Erythroblast (primary cell): ENCODE measurements at regions not wholly inside any gene's neighbourhood (a gene's known extent, or its start where the extent isn't known, plus 50 kb on each side); places are given as distances from the start of the nearest gene placed in this dataset.
"Not testable (repeated sequence)": the region's sequence is repeated elsewhere in the genome, so short reads cannot be mapped to it uniquely, and the experiment has no call there.

Experiments
- DNase-seq, 2 experiments: peaks; one replicate each; lab custom pipeline; 2025; lab: John Stamatoyannopoulos, UW
- GATA1 ChIP-seq: IDR thresholded peaks from 2 replicates; pipeline ENCODE4 v1.6.1; 2011; ENCODE audit warnings: low read depth, mild to moderate bottlenecking, control low read depth, low read length, moderate library complexity
- POLR2A ChIP-seq: IDR thresholded peaks from 2 replicates; pipeline ENCODE4 v1.6.1; 2011; ENCODE audit warnings: mild to moderate bottlenecking, low read length

DNA sequence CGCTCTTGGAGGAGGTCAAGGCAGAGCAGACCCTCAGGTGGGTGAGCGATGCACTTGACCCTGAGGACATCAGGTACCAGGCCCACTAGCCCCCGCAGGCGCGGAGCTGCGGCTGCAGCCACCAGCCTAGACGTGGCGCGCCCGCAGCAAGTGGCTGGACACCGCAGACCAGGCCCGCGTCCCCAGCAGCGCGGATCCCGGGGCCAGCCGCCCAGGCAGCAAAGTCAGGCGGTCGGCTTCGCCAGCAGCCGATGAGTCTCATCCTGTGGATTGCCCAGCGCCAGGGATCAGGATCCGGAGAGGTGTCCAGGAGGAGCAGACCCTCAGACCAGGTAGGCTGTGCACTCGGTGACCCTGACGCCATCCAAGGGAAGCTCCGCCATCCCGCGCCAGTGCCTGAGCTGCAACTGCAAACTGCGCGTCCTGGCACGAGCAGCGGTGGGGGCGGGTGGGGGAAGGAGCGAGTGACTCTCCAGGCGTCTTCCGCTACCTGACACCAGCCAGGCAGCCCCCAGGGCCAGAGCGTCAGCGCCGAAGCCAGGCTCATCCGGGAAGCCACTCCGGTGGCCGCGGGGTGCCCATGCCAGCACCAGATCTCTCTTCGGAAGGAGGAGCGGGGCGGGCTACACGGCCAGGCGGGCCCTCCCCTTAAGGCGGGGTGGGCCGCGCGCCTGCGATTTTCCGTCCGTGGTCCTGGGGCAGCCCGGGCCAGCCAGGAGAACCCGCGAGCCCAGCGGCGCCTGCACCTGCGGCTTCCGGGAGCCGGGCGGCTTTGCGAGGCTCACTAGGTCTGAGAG is 92.6 kb upstream of the THOC3 start:
- not testable (repeated sequence) for DNase-seq

DNA sequence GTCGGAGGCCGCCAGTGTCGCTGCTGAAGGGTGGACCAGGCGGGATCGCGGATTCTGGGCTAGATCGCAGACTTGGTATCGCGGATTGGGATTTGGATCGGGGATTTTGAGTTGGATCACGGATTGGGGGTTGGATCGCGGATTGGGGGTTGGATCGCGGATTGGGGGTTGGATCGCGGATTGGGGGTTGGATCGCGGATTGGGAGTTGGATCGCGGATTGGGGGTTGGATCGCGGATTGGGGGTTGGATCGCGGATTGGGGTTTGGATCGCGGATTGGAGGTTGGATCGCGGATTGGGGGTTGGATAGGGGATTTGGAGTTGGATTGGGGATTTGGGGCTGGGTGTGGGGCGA is 93.1 kb upstream of the THOC3 start:
- not testable (repeated sequence) for DNase-seq

- DNase-seq = not testable (repeated sequence)
These were observed 93.5 kb upstream of the THOC3 start for GRCh38 chr5:176061660-176062059.

- not testable (repeated sequence) for DNase-seq
These were observed 98.3 kb upstream of the THOC3 start for GRCh38 chr5:176066262-176066945.

DNA sequence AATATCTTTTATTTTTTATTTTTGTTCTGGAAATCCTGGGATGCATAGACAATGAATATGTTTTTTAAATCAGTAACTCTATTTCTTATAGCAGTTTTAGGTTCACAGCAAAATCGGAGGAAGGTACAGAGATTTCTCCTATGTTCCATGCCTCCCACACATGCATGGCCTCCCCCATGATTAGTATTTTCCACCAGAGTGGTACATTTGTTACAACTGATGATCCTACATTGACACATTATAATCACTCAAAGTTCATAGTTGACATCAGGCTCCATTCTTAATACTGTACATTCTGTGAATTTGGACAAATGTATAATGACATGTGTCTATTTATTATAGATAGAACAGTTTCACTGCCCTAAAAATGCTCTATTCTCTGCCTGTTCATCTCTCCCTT is 99.0 kb upstream of the THOC3 start:
- not testable (repeated sequence) for DNase-seq

GRCh38 chr5:176067948-176068347 is 99.8 kb upstream of the THOC3 start:
- not testable (repeated sequence) for DNase-seq

DNA sequence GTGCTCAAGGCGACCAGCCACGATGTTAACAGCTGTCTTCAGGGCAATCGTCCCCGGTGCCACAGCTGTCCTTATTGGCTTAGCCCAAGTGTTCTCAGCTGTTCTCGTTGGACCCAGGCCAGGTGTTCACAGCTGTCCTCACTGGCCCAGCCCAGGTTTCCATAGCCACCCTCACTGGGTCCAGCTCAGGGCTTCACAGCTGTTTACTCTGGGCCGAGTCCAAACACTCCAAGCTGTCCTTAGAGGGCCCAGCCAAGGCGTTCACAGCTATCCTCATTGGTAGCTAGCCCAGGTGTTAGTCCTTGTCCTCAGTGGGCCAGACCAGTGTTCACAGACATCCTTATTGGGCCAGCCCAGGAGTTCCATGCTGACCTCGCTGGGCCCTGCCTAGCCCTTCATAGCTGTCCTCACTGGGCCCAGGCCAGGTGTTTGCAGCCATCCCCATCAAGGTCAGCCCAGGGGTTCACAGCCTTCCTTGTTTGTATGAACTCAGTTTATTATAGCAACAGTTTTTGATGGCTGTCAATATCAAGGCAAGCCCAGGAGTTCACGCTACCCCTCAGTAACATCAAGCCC is 106.0 kb upstream of the THOC3 start:
- DNase-seq = not testable (repeated sequence)

DNA sequence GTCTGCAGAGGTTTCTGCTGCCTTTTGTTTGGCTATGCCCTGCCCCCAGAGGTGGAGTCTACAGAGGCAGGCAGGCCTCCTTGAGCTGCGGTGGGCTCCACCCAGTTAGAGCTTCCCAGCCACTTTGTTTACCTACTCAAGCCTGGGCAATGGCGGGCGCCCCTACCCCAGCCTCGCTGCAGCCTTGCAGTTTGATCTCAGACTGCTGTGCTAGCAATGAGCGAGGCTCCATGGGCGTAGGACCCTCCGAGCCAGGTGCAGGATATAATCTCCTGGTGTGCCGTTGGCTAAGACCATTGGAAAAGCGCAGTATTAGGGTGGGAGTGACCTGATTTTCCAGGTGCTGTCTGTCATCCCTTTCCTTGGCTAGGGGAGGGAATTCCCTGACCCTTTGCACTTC is 115.6 kb upstream of the THOC3 start:
- not testable (repeated sequence) for DNase-seq

DNA sequence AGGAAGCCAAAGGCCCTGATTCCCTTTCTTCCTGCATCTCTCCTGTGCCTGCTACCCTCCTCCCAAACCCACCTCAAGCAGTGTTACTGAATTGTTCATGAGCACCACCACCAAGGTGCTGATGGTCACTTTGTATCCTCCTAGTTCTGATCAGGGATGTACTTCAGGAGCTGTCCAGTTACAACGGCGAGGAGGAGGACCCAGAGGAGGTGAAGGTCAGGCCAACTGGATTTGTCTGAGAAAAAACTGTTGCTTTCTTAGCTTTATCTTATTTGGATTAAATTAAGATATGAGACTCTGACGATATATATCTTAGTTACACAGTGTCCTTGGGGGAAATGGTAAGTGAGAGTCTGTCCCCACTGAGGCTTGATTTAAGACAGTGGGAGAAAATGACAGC is 135.0 kb upstream of the THOC3 start:
- not testable (repeated sequence) for DNase-seq

DNA sequence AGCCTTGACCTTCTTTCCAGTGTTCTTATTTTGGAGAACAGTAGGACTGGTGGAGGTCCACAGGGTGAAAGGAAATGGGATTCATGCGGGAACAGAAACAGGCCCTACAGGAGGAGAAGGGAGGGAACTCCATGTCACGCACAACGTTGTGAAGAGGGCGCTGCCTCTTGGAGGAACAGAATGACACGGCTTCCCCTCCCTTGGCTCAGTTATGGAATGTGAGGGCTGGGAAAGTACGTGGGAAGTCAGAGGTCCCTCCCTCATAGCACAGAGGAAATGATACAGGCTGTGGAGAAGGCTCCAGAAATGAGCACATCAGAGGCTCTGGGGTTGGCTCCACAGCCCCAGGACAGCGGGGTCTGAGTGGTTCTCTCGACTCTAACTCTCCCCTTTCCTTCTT is 125.3 kb upstream of the SIMC1 start:
- not testable (repeated sequence) for DNase-seq

GRCh38 chr5:176113673-176114335 is 124.4 kb upstream of the SIMC1 start:
- not testable (repeated sequence) for DNase-seq

GRCh38 chr5:176114825-176115224 is 123.4 kb upstream of the SIMC1 start:
- not testable (repeated sequence) for DNase-seq

- DNase-seq = not testable (repeated sequence)
These were observed 120.5 kb upstream of the SIMC1 start for GRCh38 chr5:176117699-176118238.

- DNase-seq = not testable (repeated sequence)
These were observed 115.9 kb upstream of the SIMC1 start for GRCh38 chr5:176122361-176122760.

GRCh38 chr5:176124120-176124519 is 114.1 kb upstream of the SIMC1 start:
- DNase-seq = not testable (repeated sequence)

DNA sequence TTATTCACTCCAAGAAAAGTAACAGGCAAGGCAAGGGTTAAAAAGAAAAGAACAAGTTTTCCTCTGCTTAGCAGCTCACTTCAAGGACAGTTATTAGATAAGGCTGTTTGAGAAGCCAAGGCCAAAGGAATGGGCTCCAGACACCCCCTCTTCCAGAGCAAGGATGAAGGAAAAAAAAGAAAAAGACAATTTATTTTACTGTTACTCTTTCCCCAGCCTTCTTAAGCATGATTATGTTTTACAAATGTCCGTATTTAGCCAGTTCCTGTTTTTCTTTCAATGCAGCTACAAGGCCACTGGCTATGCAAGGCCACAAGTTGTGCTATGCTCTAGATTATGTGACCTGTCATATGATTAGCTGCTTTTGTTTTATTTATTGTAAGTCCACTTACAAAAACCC is 106.5 kb upstream of the SIMC1 start:
- no peak for TF ChIP-seq GATA1
- no peak for TF ChIP-seq POLR2A

More for the DNA sequence above, 106.5 kb upstream of the SIMC1 start:
- no peak for DNase-seq
